MM.1S (cell line): ENCODE measurements at regions not wholly inside any gene's neighbourhood (a gene's known extent, or its start where the extent isn't known, plus 50 kb on each side); places are given as distances from the start of the nearest gene placed in this dataset.

ENCODE experiments used
- CTCF ChIP-seq: fragments of 300-600 bp; sonication (generic); IDR thresholded peaks from 2 replicates; pipeline ENCODE4 v1.5.1; 2016; ENCODE audit warnings: antibody characterized with exemption, low read length, mixed read lengths
- EZH2 ChIP-seq: fragments of 300-600 bp; sonication (generic); optimal IDR thresholded peaks from 2 replicates; pipeline ENCODE3; 2017; ENCODE audit warnings: low read depth, mild to moderate bottlenecking, antibody characterized with exemption, low read length, mixed read lengths

DNA sequence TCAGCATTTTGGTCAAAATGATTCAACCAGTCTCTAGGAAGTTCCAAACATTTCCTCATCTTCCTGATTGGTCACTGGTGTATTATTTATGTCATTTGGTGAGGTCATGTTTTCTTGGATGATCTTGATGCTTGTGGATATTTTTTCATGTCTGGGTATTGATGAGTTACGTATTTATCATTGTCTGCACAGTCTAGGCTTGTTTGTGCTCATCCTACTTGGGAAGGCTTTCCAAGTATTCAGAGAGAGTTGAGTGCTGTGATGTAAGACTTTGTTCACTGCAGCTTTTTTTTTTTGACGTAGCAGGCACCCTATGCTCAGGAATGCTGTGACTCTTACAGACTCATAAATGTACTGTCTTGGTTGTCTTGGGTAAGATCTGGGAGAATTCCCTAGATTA lies 509.5 kb downstream of the SLITRK1 start:
- TF ChIP-seq CTCF: no peak
- no peak for TF ChIP-seq EZH2
